A673 (cell line): ENCODE measurements at regions not wholly inside any gene's neighbourhood (a gene's known extent, or its start where the extent isn't known, plus 50 kb on each side); places are given as distances from the start of the nearest gene placed in this dataset.

Experiments
- BruUV-seq: library from RNA; stranded (reverse); fragments of 400-500 nt; replicated peaks from 2 replicates; lab custom pipeline; 2021; lab: Mats Ljungman, UMichigan
- CTCF ChIA-PET: fragments of 300-600 bp; sonication (Branson Sonifier 250); formaldehyde crosslinking; loops from one replicate; lab custom pipeline; 2022; ENCODE audit warnings: antibody characterized with exemption; lab: Charles Lee
- POLR2A ChIA-PET: fragments of 300-600 bp; sonication (Branson Sonifier 250); formaldehyde crosslinking; loops from one replicate; lab custom pipeline; 2022; ENCODE audit warnings: antibody characterized with exemption; ENCODE audit not compliant: low non-redundant PET; lab: Charles Lee
- DNase-seq: peaks from one replicate; pipeline ENCODE4 v3.0.0-alpha.2; 2015; ENCODE audit warnings: low spot score
- H3K27ac ChIP-seq: fragments of 200-600 bp; sonication (generic); 2 replicates; pipeline ENCODE4 v1.5.1; 2016; ENCODE audit warnings: mixed run types, low read depth, mild to moderate bottlenecking, mixed read lengths, antibody characterized with exemption, low read length; ENCODE audit not compliant: poor library complexity, severe bottlenecking
- H3K27me3 ChIP-seq: fragments of 200-600 bp; sonication (generic); replicated peaks from 2 replicates; pipeline ENCODE4 v1.6.1; 2017; ENCODE audit warnings: mixed run types, low read depth, mild to moderate bottlenecking, mixed read lengths, antibody characterized with exemption, low read length; ENCODE audit not compliant: insufficient read depth, poor library complexity
- H3K36me3 ChIP-seq: fragments of 200-600 bp; sonication (generic); 2 replicates; pipeline ENCODE4 v1.6.1; 2016; ENCODE audit warnings: mixed run types, mild to moderate bottlenecking, mixed read lengths, antibody characterized with exemption, low read length; ENCODE audit not compliant: insufficient read depth, poor library complexity, severe bottlenecking
- H3K4me1 ChIP-seq: fragments of 200-600 bp; sonication (generic); 2 replicates; pipeline ENCODE4 v1.6.1; 2017; ENCODE audit warnings: mixed run types, mild to moderate bottlenecking, mixed read lengths, antibody characterized with exemption, low read length; ENCODE audit not compliant: insufficient read depth, poor library complexity, severe bottlenecking
- H3K4me3 ChIP-seq: fragments of 200-600 bp; sonication (generic); 2 replicates; pipeline ENCODE4 v1.5.1; 2016; ENCODE audit warnings: low read depth, mixed run types, mild to moderate bottlenecking, mixed read lengths, low read length; ENCODE audit not compliant: poor library complexity, severe bottlenecking
- H3K9me3 ChIP-seq: fragments of 200-600 bp; sonication (generic); 2 replicates; pipeline ENCODE4 v1.6.1; 2016; ENCODE audit warnings: mixed run types, low read depth, mild to moderate bottlenecking, mixed read lengths, antibody characterized with exemption, low read length; ENCODE audit not compliant: poor library complexity, severe bottlenecking
- CTCF ChIP-seq: fragments of 300-800, 200-600 bp; sonication (generic); conservative IDR thresholded peaks from 2 replicates; pipeline ENCODE4 v1.5.1; 2017; ENCODE audit warnings: low read depth, mild to moderate bottlenecking, antibody characterized with exemption, low read length, moderate library complexity, mixed read lengths
- EZH2 ChIP-seq: fragments of 200-600 bp; sonication (generic); IDR thresholded peaks from 2 replicates; pipeline ENCODE4 v1.6.1; 2017; ENCODE audit warnings: borderline replicate concordance, low read depth, mild to moderate bottlenecking, mixed read lengths, antibody characterized with exemption, low read length; ENCODE audit not compliant: poor library complexity, severe bottlenecking
- intact Hi-C: fragments of 100-400 bp; cut with micrococcal nuclease; formaldehyde crosslinking; loops from one replicate; pipeline ENCODE4 v1.10.0; 2022; ENCODE audit not compliant: unreplicated experiment

DNA sequence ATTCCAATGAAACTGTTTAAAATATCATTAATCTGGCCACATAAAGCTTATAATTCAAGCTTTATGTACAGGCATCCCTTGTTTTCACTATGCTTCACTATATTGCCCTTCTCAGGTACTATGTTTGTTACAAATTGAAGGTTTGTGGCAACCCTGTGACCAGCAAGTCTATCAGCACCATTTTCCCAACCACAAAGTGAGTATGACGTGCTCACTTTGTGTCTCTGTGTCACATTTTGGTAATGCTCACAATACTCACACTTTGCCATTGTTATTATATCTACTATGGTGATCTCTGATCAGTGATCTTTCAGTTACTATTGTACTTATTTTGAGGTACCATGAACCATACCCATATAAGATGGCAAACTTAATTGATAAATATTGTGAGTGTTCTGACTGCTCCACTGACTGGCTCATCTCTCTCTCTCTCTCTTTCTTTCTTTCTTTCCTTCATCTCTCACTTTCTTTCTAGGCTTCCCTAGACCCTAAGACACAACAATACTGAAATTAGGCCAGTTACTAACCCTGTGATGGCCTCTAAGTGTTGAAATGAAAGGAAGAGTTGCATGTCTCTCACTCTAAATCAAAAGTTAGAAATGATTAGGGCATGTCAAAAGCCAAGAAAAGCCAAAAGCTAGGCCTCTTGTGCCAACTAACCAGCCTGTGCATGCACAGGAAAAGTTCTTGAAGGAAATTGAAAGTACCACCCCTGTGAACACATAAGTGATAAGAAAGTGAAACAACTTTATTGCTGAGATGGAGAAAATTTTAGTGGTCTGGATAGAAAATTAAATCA is 227.9 kb downstream of the BCAS1 start:
- Histone ChIP-seq H3K9me3 (no peaks in the 10 kb centered on the region), H3K4me3 (no peak overlapping the region), H3K4me1 (no peaks in the 10 kb centered on the region), H3K27ac (no peak overlapping the region), H3K27me3 (no peaks in the 10 kb centered on the region), H3K36me3 (no peaks in the 10 kb centered on the region)
- ChIA-PET CTCF (no interaction called here), POLR2A (no interaction called here)
- no peak for TF ChIP-seq CTCF
- no peak for TF ChIP-seq EZH2
- no peak for DNase-seq
- no TSS peak for BruUV-seq
- intact Hi-C loops, result no loop called here

DNA sequence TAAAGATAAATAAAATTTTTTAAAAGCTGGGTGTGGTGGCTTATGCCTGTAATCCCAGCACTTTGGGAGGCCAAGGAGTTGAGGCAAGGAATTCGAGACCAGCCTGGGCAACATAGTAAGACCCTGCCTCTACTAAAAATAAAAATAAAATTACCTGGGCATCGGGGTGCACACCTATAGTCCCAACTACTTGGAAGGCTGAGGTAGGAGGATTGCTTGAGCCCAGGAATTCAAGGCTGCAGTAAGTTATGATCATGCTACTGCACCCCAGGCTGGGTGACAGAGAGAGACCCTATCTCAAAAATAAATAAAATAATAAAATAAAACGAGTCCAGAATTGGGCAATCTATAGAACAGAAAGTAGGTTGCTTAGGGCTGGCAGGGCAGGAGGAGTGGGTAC is 228.7 kb downstream of the BCAS1 start:
- POLR2A ChIA-PET, result no interaction called here
- no peak for DNase-seq
- intact Hi-C loops, result no loop called here
- H3K9me3 ChIP-seq, result no peaks in the 10 kb centered on the region
- BruUV-seq, result no TSS peak
- no peaks in the 10 kb centered on the region for H3K36me3 ChIP-seq
- H3K27me3 ChIP-seq, result no peaks in the 10 kb centered on the region
- no peak overlapping the region for H3K27ac ChIP-seq
- no peaks in the 10 kb centered on the region for H3K4me1 ChIP-seq
- CTCF ChIA-PET, result no interaction called here
- TF ChIP-seq CTCF (no peak), EZH2 (no peak)
- H3K4me3 ChIP-seq, result no peak overlapping the region

GRCh38 chr20:53840532-53840931 is 229.9 kb downstream of the BCAS1 start:
- intact Hi-C loops, result no loop called here
- no peaks in the 10 kb centered on the region for H3K27me3 ChIP-seq
- H3K36me3 ChIP-seq, result no peaks in the 10 kb centered on the region
- no peak for DNase-seq
- H3K27ac ChIP-seq, result no peak overlapping the region
- TF ChIP-seq CTCF, result no peak
- TF ChIP-seq EZH2, result no peak
- no peak overlapping the region for H3K4me3 ChIP-seq
- H3K9me3 ChIP-seq, result no peaks in the 10 kb centered on the region
- H3K4me1 ChIP-seq, result no peaks in the 10 kb centered on the region
- BruUV-seq, result no TSS peak
- ChIA-PET POLR2A (no interaction called here), CTCF (no interaction called here)
